NCI-H2227 treated with DMSO at 0.1 percent for 48 hours (cell line): ENCODE measurements at regions not wholly inside any gene's neighbourhood (a gene's known extent, or its start where the extent isn't known, plus 50 kb on each side); places are given as distances from the start of the nearest gene placed in this dataset.

Source experiments
- DNase-seq: peaks from one replicate; lab custom pipeline; 2025; lab: John Stamatoyannopoulos, UW

- DNase-seq: no peak
These were observed 123.9 kb upstream of the TMPRSS2 start for GRCh38 chr21:41631564-41632461.

- DNase-seq: no peak
These were observed 123.0 kb upstream of the TMPRSS2 start for GRCh38 chr21:41630917-41631316.

GRCh38 chr21:41630249-41630648 is 122.3 kb upstream of the TMPRSS2 start:
- DNase-seq: no peak

GRCh38 chr21:41628256-41628655 is 120.3 kb upstream of the TMPRSS2 start:
- DNase-seq: no peak

GRCh38 chr21:41627428-41627827 is 119.5 kb upstream of the TMPRSS2 start:
- no peak for DNase-seq

- DNase-seq: no peak
These were observed 118.1 kb upstream of the TMPRSS2 start for GRCh38 chr21:41626021-41626420.

GRCh38 chr21:41625428-41625827 is 117.5 kb upstream of the TMPRSS2 start:
- no peak for DNase-seq

GRCh38 chr21:41624674-41625310 is 116.8 kb upstream of the TMPRSS2 start:
- DNase-seq: no peak

GRCh38 chr21:41623945-41624344 is 116.0 kb upstream of the TMPRSS2 start:
- DNase-seq: no peak

GRCh38 chr21:41622831-41623548 is 115.0 kb upstream of the TMPRSS2 start:
- no peak for DNase-seq

- no peak for DNase-seq
These were observed 114.2 kb upstream of the TMPRSS2 start for GRCh38 chr21:41622201-41622600.

- no peak for DNase-seq
These were observed 113.6 kb upstream of the TMPRSS2 start for GRCh38 chr21:41621513-41621912.

- DNase-seq: no peak
These were observed 113.0 kb upstream of the TMPRSS2 start for GRCh38 chr21:41620982-41621381.

GRCh38 chr21:41620541-41620940 is 112.6 kb upstream of the TMPRSS2 start:
- DNase-seq: no peak

- no peak for DNase-seq
These were observed 108.2 kb upstream of the TMPRSS2 start for GRCh38 chr21:41616031-41616591.

- DNase-seq: no peak
These were observed 107.7 kb upstream of the TMPRSS2 start for GRCh38 chr21:41615613-41616012.

GRCh38 chr21:41614511-41614910 is 106.6 kb upstream of the TMPRSS2 start:
- DNase-seq: no peak

GRCh38 chr21:41613533-41613909 is 105.6 kb upstream of the TMPRSS2 start:
- DNase-seq: no peak

- peak; percentile 48 for DNase-seq
These were observed 104.9 kb upstream of the TMPRSS2 start for GRCh38 chr21:41612674-41613532.

- no peak for DNase-seq
These were observed 104.1 kb upstream of the TMPRSS2 start for GRCh38 chr21:41611966-41612606.

- no peak for DNase-seq
These were observed 103.5 kb upstream of the TMPRSS2 start for GRCh38 chr21:41611441-41611840.
